ENCODE measurements at regions not wholly inside any gene's neighbourhood (a gene's known extent, or its start where the extent isn't known, plus 50 kb on each side); places are given as distances from the start of the nearest gene placed in this dataset.

DNA sequence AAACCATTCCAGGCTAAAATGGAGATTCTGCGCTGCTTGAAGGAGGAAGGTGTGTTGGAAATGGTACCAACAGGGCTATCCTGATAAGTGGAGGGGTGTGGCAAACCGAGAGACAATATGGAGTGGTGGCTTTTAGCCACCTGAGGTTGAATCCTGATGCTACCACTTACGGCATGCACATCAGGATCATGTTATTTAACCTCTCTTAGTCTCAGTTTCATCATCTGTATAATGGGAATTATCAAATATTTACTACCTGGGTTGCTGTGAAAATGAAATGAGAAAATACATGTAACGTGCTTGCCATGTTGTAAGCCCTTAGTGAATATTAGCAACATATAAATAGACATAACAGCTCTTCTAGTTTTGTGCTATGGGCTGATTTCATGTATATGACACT, 117.1 kb downstream of the TBX19 start:
- TF ChIP-seq GATA2 (IDR thresholded peaks at IDR 0.05; ENCODE audit: low read depth, low read length) = no peak
- TF ChIP-seq GATA3 (IDR thresholded peaks at IDR 0.05; ENCODE audit: low read depth, low read length) = no peak

All from SH-SY5Y (cell line).